ENCODE measurements at regions not wholly inside any gene's neighbourhood (a gene's known extent, or its start where the extent isn't known, plus 50 kb on each side); places are given as distances from the start of the nearest gene placed in this dataset.

DNA sequence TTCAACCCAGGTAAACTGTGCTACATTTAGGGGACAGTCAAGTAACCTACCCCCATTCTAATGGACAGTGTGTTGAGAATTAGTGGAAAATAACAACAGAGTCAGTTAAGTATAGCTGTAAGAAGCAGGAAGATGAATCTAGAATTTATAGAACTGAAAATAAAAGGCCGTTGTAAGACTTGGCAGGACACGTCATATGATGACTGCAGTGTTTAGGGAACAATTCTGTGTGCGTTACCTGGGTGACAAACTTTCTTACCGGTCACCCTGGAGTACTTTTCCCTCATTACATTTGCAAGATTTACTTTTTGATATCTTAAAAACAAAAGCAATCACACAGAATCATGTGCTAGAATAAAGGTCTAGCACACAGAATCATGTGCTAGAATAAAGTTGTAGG lies 536.3 kb upstream of the ZNF717 start:
- TF ChIP-seq, protein P1, sequence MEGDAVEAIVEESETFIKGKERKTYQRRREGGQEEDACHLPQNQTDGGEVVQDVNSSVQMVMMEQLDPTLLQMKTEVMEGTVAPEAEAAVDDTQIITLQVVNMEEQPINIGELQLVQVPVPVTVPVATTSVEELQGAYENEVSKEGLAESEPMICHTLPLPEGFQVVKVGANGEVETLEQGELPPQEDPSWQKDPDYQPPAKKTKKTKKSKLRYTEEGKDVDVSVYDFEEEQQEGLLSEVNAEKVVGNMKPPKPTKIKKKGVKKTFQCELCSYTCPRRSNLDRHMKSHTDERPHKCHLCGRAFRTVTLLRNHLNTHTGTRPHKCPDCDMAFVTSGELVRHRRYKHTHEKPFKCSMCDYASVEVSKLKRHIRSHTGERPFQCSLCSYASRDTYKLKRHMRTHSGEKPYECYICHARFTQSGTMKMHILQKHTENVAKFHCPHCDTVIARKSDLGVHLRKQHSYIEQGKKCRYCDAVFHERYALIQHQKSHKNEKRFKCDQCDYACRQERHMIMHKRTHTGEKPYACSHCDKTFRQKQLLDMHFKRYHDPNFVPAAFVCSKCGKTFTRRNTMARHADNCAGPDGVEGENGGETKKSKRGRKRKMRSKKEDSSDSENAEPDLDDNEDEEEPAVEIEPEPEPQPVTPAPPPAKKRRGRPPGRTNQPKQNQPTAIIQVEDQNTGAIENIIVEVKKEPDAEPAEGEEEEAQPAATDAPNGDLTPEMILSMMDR (IDR thresholded peaks at IDR 0.05): no peak
- H3K4me1 Mint-ChIP-seq (ENCODE audit: low read depth): no peaks in the 10 kb centered on the region
- H3K36me3 Mint-ChIP-seq (ENCODE audit: low read depth): no peaks in the 10 kb centered on the region
- peaks cover 18% of the 10 kb centered on the region for H3K9me3 Mint-ChIP-seq
- H3K4me3 Mint-ChIP-seq: no peak overlapping the region
- no peaks in the 10 kb centered on the region for H3K27me3 Mint-ChIP-seq (ENCODE audit: insufficient read depth)
- no peak overlapping the region for H3K27ac Mint-ChIP-seq
- DNase-seq: no peak

DNA sequence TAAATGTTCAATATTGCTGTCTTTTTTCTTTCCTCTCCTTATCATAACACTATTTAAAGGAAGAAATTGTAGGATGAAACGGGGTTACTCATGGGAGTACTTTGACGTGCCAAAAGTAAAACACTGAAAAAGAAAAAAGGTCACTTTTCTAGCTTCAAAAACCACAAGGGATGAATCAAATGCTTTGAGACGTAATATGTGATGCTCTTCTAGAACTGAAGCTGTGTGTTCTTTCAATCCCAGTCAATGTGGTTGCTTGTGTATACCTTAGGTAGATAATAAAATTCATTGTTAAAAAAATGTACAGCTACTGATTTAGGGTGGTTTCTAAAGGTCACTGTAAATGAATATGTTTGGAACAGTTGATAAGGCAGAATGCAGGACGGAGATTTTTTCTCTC lies 538.8 kb upstream of the ZNF717 start:
- no peaks in the 10 kb centered on the region for H3K36me3 Mint-ChIP-seq (ENCODE audit: low read depth)
- H3K27ac Mint-ChIP-seq: no peak overlapping the region
- H3K4me3 Mint-ChIP-seq: no peak overlapping the region
- no peaks in the 10 kb centered on the region for H3K4me1 Mint-ChIP-seq (ENCODE audit: low read depth)
- peaks cover 22% of the 10 kb centered on the region for H3K9me3 Mint-ChIP-seq
- TF ChIP-seq, protein P1 (IDR thresholded peaks at IDR 0.05): no peak
- DNase-seq: no peak
- no peaks in the 10 kb centered on the region for H3K27me3 Mint-ChIP-seq (ENCODE audit: insufficient read depth)

DNA sequence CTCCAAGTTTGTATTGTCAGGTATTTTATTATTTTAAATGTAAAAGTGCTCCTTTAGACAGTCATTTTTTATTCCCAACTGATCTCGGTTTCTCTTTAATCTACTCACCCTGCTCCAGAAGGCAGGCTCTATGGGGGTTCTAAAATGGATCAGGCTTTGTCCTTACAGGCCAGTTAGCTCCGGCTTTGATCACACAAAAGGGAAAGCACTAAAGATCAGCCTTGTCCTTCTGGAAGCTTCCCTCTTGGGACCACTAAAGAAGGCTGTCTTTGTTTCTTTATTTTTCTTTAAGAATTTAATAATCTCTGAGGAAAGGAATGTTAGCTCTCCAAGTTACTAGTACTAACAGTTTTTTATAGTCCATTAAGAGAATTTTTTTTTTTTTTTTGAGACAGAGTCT lies 560.5 kb upstream of the ZNF717 start:
- Mint-ChIP-seq H3K27ac (no peak overlapping the region), H3K4me1 (ENCODE audit: low read depth) (no peaks in the 10 kb centered on the region), H3K9me3 (peaks cover 32% of the 10 kb centered on the region), H3K36me3 (ENCODE audit: low read depth) (no peaks in the 10 kb centered on the region), H3K27me3 (ENCODE audit: insufficient read depth) (no peaks in the 10 kb centered on the region), H3K4me3 (no peak overlapping the region)
- no peak for DNase-seq
- TF ChIP-seq, protein P1 (IDR thresholded peaks at IDR 0.05): no peak

DNA sequence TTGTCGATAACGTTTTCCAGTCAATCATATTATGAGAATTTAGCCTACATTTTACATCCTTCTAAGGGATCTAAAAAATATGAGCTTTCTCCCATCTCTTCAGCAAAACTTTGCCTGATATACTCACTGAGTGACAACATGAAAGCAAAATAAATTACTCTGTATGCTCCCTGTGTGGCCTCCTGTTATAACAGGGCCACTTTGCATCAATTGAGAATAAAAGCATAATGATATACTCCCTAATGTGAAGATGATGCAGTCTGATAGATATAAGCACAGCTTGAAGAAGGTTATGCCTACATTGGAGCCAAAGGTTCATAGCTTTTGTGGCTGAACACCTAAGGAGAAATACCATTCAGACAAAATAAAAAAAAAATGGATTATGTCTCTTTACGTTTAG lies 561.3 kb upstream of the ZNF717 start:
- no peaks in the 10 kb centered on the region for H3K36me3 Mint-ChIP-seq (ENCODE audit: low read depth)
- TF ChIP-seq, protein P1 (IDR thresholded peaks at IDR 0.05): no peak
- no peak overlapping the region for H3K4me3 Mint-ChIP-seq
- no peak for DNase-seq
- no peaks in the 10 kb centered on the region for H3K27me3 Mint-ChIP-seq (ENCODE audit: insufficient read depth)
- no peak overlapping the region for H3K27ac Mint-ChIP-seq
- H3K4me1 Mint-ChIP-seq (ENCODE audit: low read depth): no peaks in the 10 kb centered on the region
- peaks cover 29% of the 10 kb centered on the region for H3K9me3 Mint-ChIP-seq

DNA sequence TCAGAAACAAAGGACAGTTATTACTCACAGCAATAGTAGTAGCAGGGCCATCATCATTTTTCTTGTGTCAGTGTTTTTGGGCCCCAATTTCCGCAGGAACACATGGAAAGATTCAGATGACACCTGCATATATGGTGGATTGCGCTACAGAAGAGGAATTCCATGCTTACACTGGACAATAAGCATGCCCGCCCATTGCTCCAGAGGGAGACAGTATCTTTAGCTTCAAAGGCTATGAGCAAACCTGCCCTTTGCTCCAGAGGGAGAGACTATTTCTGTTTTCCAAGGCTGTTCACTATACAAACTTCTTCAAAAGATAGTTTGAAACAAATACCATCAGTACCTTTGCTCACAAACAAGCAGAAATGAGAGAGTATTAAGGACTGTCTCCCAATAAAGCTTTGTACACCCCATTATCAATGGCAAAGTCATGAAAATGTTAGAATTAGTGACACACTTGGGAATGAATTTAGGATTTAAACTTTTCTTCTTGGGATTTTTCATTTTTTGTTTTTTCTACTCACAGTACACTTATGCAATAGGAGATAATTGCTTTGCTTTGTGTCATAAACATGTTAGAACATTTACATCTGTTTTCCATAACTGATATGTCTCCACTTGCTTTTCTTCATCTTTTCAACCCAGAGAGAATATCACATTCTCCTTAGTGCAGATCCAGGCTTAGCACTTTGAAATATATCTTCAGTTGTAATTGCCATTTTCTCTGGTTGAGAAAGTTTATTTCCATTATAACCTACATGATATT lies 564.5 kb upstream of the ZNF717 start:
- no peak for DNase-seq
- no peaks in the 10 kb centered on the region for H3K36me3 Mint-ChIP-seq (ENCODE audit: low read depth)
- TF ChIP-seq, protein P1 (IDR thresholded peaks at IDR 0.05): no peak

More for the DNA sequence above, 564.5 kb upstream of the ZNF717 start:
- Mint-ChIP-seq H3K9me3 (peaks cover 18% of the 10 kb centered on the region), H3K4me3 (no peak overlapping the region), H3K27ac (no peak overlapping the region), H3K27me3 (ENCODE audit: insufficient read depth) (no peaks in the 10 kb centered on the region), H3K4me1 (ENCODE audit: low read depth) (no peaks in the 10 kb centered on the region)

Measured in HFFc6 (cell line).